Breast epithelium (tissue), 3 donors: ENCODE measurements at regions not wholly inside any gene's neighbourhood (a gene's known extent, or its start where the extent isn't known, plus 50 kb on each side); places are given as distances from the start of the nearest gene placed in this dataset.

Experiments
- CTCF ChIP-seq, 3 donors: fragments of 450-650 bp; IDR thresholded peaks; one replicate each; pipeline ENCODE4 v1.5.1; 2016 to 2017; ENCODE audit warnings: antibody characterized with exemption in 3 of 3, mild to moderate bottlenecking in 3 of 3, moderate library complexity in 3 of 3
- POLR2A ChIP-seq: fragments of 450-650 bp; IDR thresholded peaks from one replicate; pipeline ENCODE4 v1.6.1; 2016; ENCODE audit warnings: antibody characterized with exemption, mild to moderate bottlenecking, moderate library complexity
- POLR2AphosphoS5 ChIP-seq, 3 donors: sonication (generic); formaldehyde crosslinking; IDR thresholded peaks; one replicate each; pipeline ENCODE4 v1.6.1; 2017; ENCODE audit warnings: antibody characterized with exemption in 3 of 3

- TF ChIP-seq POLR2A, result no peak
- no peak for TF ChIP-seq CTCF (IDR thresholded peaks at IDR 0.05)
- TF ChIP-seq POLR2AphosphoS5 (IDR thresholded peaks at IDR 0.05), result no peak
Measured at GRCh38 chr4:123787512-123788080, 391.0 kb downstream of the SPRY1 start.
